Fibroblast of pulmonary artery (primary cell): ENCODE measurements at regions not wholly inside any gene's neighbourhood (a gene's known extent, or its start where the extent isn't known, plus 50 kb on each side); places are given as distances from the start of the nearest gene placed in this dataset.

Experiments
- DNase-seq: peaks from one replicate; pipeline ENCODE4 v3.0.0-alpha.2; 2010; ENCODE audit warnings: low read depth
- H3K4me3 ChIP-seq: replicated peaks from 2 replicates; pipeline ENCODE4 v1.5.1; 2011; ENCODE audit warnings: low read depth, mild to moderate bottlenecking, control low read depth, low read length, moderate library complexity
- CTCF ChIP-seq: IDR thresholded peaks from 2 replicates; pipeline ENCODE4 v1.5.1; 2011; ENCODE audit warnings: mild to moderate bottlenecking, control low read depth, low read length, inconsistent platforms; ENCODE audit errors: missing control alignments

GRCh38 chr22:47655930-47656329, 893.5 kb downstream of the TBC1D22A start:
- DNase-seq, result no peak
- no peak overlapping the region for H3K4me3 ChIP-seq
- TF ChIP-seq CTCF, result no peak

- DNase-seq, result no peak
- TF ChIP-seq CTCF, result no peak
- no peak overlapping the region for H3K4me3 ChIP-seq
Measured at GRCh38 chr22:47654922-47655491, 892.6 kb downstream of the TBC1D22A start.

- H3K4me3 ChIP-seq, result no peak overlapping the region
- TF ChIP-seq CTCF, result no peak
- DNase-seq, result no peak
Measured at GRCh38 chr22:47653921-47654320, 891.5 kb downstream of the TBC1D22A start.

DNA sequence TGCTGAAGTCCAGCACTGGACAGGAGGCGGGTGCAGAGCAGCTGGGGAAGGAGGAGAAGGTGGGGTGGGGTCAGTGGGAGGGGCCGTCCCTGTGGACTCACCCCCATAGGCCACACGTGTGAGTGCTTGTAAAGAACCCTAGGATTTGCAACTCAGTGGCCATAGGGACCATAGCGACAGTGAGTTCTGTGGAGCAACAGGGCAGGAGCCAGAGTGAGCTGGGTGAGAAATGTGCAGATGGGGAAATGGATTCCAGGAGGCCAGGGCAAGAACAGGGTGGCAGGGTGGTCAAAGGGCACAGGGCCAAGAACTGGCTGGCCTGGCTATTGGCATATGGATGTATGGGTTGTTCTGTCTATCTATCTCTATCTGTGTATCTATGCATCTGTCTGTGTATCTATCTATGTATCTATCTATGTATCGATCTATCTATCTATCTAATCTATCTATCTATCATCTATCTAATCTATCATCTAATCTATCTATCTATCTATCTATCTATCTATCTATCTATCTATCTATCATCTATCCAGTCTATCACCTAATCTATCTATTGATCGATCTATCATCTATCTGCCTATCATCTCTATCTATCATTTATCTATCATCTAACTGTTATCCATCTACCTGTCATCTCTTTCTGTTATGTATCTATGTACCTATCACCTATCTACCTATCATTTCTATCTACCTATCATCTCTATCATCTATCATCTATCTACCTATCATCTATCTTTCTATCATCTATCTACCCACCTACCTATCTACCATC, 889.0 kb downstream of the TBC1D22A start:
- no peak for DNase-seq
- TF ChIP-seq CTCF, result no peak
- no peak overlapping the region for H3K4me3 ChIP-seq

GRCh38 chr22:47647720-47648119, 885.3 kb downstream of the TBC1D22A start:
- no peak for TF ChIP-seq CTCF
- no peak overlapping the region for H3K4me3 ChIP-seq
- no peak for DNase-seq

DNA sequence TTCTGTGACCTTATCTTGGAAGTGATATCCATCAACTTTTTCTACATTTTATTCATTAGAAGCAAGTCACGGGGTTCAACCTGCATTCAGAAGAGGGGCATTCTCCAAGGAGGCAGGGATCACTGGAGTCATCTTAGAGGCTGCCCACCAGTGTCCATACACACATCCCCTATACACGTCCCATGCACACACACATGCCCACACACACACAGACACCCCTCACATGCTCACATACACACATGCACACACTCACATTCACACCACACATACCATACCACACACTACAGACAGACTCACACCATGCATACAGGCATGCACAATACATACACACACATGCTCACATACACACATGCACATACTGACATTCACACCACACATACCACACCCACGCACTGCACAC, 884.7 kb downstream of the TBC1D22A start:
- no peak for TF ChIP-seq CTCF
- no peak for DNase-seq
- no peak overlapping the region for H3K4me3 ChIP-seq

GRCh38 chr22:47645923-47646322, 883.5 kb downstream of the TBC1D22A start:
- no peak overlapping the region for H3K4me3 ChIP-seq
- no peak for TF ChIP-seq CTCF
- no peak for DNase-seq
